GM18907 (cell line): ENCODE measurements at regions not wholly inside any gene's neighbourhood (a gene's known extent, or its start where the extent isn't known, plus 50 kb on each side); places are given as distances from the start of the nearest gene placed in this dataset.
A peak's percentile ranks its signal among the peaks of the same experiment; 100 is the strongest.

Experiments
- ATAC-seq: cut with Tn5 transposase; IDR thresholded peaks from one replicate; pipeline ENCODE4 v1.9.1; 2021; ENCODE audit warnings: mild to moderate bottlenecking, moderate library complexity; ENCODE audit not compliant: unreplicated experiment

GRCh38 chr11:123305601-123306375 lies 110.7 kb upstream of the CLMP start:
- ATAC-seq: no peak

- ATAC-seq: no peak
These were observed 109.9 kb upstream of the CLMP start for GRCh38 chr11:123304828-123305466.

GRCh38 chr11:123303924-123304323 lies 108.9 kb upstream of the CLMP start:
- no peak for ATAC-seq

- peak; percentile 63 for ATAC-seq
These were observed 107.7 kb upstream of the CLMP start for GRCh38 chr11:123302751-123303195.

GRCh38 chr11:123301696-123302400 lies 106.8 kb upstream of the CLMP start:
- peak; percentile 72 for ATAC-seq

GRCh38 chr11:123301013-123301591 lies 106.1 kb upstream of the CLMP start:
- ATAC-seq: no peak

- ATAC-seq: no peak
These were observed 104.7 kb upstream of the CLMP start for GRCh38 chr11:123299721-123300120.

- ATAC-seq: no peak
These were observed 103.7 kb upstream of the CLMP start for GRCh38 chr11:123298488-123299447.

GRCh38 chr11:123292647-123293046 lies 97.6 kb upstream of the CLMP start:
- no peak for ATAC-seq

- no peak for ATAC-seq
These were observed 96.3 kb upstream of the CLMP start for GRCh38 chr11:123291201-123291869.

- no peak for ATAC-seq
These were observed 91.7 kb upstream of the CLMP start for GRCh38 chr11:123286761-123287160.

GRCh38 chr11:123286255-123286654 lies 91.2 kb upstream of the CLMP start:
- no peak for ATAC-seq

- ATAC-seq: no peak
These were observed 89.4 kb upstream of the CLMP start for GRCh38 chr11:123284454-123284853.

GRCh38 chr11:123282597-123282996 lies 87.5 kb upstream of the CLMP start:
- no peak for ATAC-seq

GRCh38 chr11:123273616-123274015 lies 78.6 kb upstream of the CLMP start:
- ATAC-seq: no peak

GRCh38 chr11:123272565-123272964 lies 77.5 kb upstream of the CLMP start:
- no peak for ATAC-seq

GRCh38 chr11:123268156-123268555 lies 73.1 kb upstream of the CLMP start:
- ATAC-seq: no peak

GRCh38 chr11:123265951-123266350 lies 70.9 kb upstream of the CLMP start:
- ATAC-seq: no peak

GRCh38 chr11:123264431-123264780 lies 69.4 kb upstream of the CLMP start:
- peak; percentile 12 for ATAC-seq
